ENCODE measurements at regions not wholly inside any gene's neighbourhood (a gene's known extent, or its start where the extent isn't known, plus 50 kb on each side); places are given as distances from the start of the nearest gene placed in this dataset.
A peak's percentile ranks its signal among the peaks of the same experiment; 100 is the strongest.

DNA sequence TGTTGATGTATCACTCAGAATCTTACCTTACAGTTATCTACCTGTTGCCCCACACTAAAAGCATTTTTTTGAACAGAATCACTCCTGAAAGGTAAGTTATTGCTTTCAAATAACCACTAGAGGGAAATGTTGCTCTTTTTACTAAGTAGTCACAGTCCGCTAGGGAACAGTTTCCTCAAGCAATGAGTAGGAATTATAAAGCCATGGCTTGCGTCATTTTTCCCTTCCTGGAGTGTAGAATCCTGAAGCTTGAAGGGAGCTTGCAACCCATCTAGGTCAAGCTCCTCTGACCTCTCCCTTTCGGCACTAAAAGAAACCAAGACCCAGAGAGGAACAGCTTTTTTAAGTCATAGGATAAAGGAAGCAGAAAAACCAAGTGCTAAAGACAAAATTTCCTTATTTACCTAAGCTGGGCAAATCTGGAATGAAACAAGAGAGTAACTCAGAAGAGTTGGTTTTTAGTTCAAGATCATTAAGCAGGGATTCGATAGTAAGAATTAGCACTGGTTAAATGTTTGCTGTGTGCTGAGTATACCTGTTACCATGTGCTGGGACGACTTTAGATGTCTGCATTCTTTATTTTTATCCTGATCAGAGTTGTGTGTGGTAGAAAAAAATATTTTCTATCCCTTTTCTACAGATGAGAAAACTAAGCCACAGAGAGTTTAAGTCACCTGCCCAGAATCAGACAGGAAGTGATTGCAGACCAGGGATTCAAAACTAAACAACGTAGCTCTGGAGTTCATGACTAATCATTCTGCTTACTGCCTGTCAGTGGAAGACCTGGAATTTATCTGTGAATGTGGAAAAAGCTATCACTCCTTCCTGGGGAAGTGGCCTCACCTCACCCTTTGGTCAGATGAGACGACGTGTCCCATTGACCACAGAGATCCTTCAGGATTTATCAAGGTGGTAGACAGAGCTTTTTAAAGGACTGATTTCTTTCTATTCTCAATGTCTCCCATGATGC, 631.5 kb downstream of the RAB28 start:
- DNase-seq (ENCODE audit: low read depth), result peak; percentile 68

DNA sequence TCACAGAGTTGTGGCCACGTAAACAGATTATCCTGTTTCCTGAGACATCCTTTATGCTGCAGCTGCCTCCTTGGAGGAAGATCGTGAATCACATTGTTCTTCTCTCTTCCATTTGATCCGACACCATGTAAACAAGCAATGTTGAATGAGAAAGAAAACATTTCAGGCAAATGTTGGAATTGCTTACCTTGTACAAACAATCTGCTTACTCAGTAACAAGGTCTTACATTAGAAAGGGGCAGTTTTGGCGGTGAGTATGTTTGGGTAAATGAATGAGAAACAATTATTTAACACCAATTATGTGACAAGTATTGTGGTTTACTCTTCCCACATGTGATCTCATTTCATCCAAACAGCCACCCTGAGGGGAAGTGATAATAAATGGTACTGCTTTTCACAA, 637.8 kb downstream of the RAB28 start:
- no peak for DNase-seq (ENCODE audit: low read depth)

DNA sequence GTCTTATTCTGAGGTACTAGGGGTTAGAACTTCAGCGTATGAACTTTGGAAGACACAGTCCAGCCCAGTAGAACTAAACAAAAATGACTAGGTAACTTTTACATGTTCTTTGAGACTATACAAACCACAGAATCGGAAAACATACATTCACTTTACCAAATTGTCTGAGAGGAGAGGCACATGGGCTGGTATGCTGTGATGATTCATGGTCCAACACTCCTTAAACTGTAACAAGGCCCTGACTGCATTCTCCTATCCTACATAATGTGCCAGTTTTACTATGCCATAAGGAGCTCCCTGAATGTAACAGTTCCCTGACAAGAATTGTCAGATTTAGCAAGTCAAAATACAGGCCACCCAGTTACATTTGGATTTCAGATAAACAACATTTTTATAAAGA, 640.0 kb downstream of the RAB28 start:
- DNase-seq (ENCODE audit: low read depth), result no peak

DNA sequence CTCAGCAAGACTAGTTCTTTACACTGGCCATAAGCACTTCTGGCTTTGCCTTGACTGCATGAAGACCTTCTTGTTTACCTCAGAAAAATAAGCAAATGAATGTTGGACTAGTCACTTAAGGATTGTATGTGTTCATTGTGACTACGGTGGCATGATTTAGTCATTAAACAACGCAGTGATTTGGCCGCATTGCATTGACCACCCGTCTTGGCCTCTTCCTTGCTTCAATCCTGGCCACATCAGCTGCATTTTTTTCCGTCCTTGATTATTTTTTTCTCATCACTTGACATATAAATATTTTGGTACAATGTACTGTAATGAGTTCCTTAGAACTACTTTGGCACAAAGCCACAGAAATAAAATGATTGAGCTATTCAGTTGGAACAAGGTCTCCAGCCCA, 656.2 kb downstream of the RAB28 start:
- DNase-seq (ENCODE audit: low read depth), result no peak

DNA sequence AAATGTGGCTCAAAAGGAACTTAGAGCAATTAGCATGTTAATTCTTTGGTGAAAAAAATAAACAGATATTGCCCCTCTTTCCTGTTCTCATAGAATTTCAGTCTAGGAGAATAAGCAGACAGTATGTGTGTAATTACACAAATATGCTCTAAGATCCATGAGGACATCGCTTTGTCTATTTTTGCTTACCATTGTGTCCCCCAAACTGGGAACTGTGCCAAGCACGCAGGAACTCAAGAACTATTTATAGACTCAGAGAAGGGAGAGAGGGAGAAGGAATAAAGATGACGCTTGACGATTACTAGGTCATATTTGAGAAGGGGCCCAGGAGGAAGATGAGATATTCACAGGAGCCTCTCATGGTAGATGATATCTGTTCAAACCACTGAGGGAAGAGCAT, 692.6 kb downstream of the RAB28 start:
- no peak for DNase-seq (ENCODE audit: low read depth)

DNA sequence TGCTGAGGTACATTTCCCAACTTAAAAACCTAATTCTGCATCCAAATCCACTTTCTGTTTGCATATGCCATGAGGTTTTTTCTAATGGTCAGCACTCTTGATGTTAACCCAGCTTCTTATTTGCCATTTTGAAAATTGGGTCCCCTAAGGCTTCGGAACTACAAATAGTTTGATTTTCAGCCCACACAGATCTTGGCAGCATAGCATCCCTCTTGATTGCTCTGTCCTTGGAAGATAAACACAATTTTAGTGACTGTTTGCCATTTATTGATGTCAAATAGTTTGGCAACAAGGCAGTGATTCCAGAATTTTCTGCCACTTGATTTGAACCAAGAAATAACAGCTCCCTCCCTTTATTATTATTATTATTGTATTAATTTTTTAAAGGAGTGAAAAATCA, 696.9 kb downstream of the RAB28 start:
- DNase-seq (ENCODE audit: low read depth), result no peak

DNA sequence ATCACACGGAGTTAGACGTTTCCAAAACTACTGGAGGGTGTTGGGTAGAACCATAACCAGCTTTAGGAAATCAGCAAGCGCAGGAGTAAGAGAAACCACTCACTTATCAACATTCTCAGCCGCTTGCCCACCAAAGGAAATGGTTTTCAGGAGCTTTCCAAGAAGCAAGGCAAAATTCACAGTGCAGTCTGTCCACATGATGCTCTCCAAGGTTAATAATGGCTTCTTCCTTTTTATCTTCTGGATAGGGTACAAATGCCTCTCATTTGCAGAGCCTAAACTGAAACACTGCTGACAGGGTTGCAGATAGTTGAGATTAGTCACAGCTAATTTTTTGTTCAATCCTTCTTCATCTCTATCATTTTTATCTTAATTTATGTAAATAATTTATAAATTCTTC, 705.4 kb downstream of the RAB28 start:
- DNase-seq (ENCODE audit: low read depth), result no peak

DNA sequence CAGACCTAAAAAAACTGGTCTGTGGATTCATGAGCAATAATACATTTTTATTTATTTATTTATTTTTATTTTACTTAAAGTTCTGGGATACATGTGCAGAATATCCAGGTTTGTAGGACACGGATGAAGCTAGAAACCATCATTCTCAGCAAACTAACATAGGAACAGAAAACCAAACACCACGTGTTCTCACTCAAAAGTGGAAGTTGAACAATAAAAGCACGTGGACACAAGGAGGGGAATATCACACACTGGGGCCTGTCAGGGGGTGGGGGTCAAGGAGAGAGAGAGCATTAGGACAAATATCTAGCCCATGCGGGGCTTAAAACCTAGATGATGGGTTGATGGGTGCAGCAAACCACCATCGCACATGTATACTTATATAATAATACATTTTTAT, 705.9 kb downstream of the RAB28 start:
- DNase-seq (ENCODE audit: low read depth), result no peak

DNA sequence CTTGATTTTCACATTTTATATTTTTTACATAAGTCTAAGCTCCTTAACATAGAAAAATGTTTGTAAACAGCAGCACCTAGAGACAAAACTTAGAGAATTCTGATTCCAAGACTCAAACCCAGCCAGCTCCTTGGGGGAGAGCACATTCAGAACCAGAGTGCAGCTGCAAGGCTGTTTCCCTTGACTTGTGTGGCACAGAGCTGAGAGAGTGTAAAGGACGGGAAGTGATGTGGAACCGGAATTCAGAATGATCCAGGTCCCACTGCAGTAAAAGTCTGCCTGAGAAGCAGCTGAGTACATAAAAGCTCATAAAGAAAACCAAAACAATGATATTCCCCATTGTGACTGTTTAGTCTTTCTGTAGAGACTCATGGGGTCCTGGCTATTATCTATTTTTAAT, 713.8 kb downstream of the RAB28 start:
- no peak for DNase-seq (ENCODE audit: low read depth)

DNA sequence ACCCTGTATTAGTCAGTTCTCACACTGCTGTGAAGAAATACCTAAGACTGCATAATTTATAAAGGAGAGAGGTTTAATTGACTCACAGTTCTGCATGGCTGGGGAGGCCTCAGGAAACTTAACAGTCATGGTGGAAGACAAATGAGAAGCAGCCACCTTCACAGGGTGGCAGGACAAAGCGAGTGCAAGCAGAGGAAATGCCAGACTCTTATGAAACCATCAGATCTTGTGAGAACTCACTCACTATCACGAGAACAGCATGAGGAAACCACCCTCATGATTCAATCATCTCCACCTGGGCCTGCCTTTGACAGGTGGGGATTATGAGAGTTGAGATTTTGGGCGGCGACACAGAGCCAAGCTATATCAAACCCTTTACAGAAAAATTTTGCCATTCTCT, 722.4 kb downstream of the RAB28 start:
- no peak for DNase-seq (ENCODE audit: low read depth)

DNA sequence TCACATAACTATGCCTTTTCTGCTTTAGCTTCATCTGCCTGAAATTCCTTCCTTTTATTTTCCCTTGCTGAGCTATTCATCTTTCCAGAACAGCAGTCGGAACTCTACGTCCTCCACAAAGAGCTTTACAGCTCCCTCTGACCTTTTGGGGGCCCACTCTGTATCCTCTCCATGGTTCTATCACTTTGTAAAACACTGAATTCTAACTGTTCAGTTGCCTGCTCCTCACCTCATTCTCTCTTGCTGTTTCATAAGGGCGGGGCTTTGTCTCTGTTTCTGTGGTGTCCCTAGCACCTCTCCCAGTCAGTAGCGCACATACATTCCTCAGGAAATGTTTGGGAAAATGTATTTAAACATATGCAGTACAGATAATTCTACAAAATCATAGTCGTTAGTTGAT, 737.0 kb downstream of the RAB28 start:
- DNase-seq (ENCODE audit: low read depth), result no peak

DNA sequence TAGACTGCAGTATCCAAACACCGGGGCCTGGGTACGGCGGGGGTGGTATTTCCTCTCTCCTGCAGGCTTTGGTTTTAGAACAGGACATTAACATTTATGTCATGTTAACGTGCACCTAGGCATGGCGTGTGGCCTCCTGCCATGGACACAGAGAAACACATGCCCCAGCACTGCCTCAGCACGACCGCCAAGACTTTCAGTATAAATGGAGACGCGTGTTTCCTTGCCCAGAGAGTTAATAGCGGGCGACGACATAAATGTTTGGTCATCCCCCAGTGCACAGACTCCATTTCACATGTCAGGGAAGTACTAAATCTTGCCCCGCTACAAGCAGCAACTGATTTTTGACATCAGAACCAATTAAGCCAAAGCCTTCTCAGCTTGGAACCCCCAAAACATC, 737.9 kb downstream of the RAB28 start:
- DNase-seq (ENCODE audit: low read depth), result no peak

DNA sequence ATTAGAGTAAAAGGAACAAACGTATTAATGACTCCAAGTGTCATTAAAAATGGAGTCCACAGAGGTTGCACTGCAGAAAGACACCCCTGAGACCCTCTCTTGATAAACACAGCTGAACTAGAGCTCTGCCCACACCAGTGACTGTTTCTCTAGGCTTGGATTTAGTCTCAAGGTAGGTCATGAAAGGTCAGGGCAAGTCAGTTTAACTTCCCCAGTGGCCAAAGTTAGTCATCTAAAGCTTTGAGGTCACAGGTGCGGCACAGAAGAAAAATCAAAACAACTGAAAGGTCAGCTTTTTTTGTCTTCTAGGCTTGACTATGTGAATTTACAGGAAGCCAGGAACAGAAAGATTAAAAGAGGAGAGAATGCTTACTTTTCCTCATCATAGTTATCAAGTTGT, 749.6 kb downstream of the RAB28 start:
- DNase-seq (ENCODE audit: low read depth), result no peak

DNA sequence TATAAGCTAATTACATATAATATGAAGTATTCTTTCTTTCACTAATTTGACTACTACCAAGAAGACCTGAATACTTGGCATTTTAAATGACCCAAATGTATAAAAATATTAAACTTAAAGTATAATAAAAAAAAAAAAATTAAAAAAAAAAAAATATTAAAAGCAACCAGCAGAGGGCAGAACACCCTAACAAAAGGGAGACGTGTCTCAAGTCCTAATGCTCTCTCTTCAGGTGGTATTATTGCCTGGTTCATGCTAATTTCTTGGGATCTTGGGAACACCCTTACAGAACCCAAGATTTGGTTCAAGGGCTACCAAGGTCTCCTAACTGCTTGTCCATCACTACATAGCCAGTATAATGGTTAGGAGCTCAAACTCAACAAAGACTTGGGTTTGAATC, 754.8 kb downstream of the RAB28 start:
- peak; percentile 20 for DNase-seq (ENCODE audit: low read depth)

DNA sequence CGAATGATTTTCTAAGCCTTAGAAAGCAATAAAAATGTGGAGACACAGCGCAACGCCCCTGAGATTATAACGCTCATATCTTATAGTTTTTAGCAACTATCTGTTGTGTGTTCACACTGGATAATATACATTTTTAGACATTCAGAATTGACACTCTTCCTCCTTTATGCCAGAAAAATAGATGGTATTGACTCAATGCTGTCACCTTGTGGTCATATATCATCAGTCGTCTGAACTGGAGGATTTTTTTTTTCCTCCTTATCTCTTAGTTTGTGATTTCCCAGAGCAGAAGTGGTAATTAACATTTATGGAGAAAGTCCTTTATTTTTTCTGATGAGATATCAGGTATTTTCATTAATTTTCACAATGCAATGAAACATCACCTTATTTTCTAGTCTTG, 759.6 kb downstream of the RAB28 start:
- peak; percentile 12 for DNase-seq (ENCODE audit: low read depth)

DNA sequence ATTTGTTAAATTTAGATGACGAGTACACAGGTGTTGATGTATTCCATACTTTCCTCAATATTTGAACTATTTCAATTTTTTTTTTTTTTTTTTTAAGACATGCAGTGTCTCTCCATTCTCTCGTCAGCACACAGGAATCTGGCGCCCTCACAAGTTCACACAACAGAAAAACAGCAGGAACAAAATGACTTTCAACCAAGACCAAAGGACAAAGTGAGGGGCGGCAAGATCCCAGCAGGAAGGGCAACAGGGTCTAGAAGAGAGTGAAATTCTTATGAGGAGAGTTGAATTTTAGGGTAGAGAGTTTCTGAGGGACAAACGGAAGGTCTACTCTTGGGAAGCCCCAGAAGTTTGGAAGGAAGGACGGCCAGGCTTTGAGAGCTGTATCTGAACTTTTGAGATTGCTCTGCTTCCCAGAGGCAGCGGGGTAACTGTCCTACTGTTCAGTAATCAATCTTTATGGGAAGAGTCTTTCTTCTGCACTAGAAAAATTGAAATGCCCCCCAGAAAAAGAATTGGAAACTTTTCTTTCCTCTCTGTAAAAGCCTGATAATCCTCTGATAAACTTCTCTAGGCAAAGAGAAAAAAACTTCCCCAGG, 760.2 kb downstream of the RAB28 start:
- DNase-seq (ENCODE audit: low read depth), result no peak

DNA sequence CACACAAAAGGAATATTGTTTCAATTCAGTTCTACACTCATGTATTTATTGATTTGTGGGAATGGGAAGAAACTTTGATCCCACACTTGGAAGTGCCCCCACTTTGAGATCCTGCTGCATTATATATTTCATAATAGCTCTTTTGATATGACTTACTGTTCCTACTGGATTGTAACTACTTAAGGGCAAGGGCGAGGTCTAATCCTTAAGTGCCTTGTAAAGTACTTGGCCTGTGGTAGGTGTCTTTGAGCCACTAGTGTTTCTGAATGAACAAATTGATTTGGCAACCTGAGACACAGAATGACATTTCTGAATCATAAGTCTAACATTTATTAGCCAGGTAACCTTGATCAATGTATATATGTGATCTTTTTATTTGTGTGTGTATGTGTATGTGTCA, 767.2 kb downstream of the RAB28 start:
- DNase-seq (ENCODE audit: low read depth), result no peak

DNA sequence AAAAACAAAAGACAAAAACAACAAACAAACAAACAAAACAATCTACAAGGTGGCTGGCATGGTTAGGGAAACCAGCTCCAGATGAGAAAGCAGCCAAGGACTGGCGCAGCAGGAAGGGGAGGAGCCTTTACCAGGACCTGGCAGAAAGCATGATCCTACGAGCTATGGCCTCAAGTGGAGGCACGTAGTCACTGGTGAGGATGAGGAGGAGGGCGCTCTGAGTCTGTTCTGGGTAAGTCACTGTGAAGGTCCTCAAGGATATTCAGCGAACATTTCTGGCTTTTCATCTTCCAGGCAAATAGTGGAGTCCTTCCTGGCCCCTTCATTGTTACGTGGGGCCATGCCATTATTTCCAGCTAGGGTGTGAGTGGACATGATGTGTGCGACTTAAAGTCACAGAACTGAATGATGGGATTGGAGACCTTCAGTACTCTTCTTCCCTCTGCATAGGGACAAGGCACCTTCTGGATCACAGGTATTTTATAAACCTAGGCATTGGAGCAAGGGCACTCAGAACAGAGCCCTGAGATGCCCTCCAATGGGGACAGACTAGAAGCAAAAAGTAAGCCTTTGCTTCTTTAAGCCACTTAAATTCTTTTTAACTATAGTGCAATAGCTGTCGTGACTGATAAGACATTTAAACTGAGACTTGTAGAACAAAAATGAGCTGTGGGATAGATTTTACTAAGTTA, 771.3 kb downstream of the RAB28 start:
- no peak for DNase-seq (ENCODE audit: low read depth)

DNA sequence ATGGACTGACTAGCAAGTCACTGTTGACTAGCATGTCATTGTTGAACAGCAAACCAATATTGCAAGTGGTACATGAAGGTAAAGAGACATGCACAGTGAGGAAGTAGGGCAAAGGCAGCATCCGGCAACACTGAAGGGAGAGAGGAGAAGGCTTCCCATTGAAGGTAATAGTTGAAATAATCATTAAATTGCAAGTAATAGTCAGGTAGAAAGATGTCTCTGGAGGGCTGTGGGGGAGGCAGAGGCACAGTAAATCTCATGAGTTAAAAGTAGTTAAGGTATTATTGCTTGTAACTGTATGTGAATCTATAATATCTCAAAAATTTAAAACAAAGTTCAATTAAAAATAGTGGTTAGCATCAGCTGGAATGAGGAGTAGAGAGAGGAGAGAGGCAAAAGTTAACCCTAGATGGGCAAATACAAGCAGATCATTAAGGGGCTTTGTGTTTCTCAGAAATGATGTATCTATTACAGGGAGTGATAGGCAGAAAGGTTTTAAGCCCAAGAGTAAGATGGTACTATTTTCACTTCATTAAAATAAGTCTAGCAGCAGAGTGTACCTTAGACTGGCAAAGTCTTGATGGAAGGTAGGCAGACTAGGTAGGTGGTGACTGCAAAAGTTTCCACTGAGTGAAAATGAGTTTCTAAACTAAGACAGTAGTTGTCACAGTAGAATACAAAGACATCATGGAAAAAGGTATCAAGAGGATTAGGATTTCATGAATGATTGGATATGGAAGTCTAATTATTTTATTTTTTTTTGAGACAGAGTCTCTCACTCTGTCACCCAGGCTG, 776.6 kb downstream of the RAB28 start:
- DNase-seq (ENCODE audit: low read depth), result no peak

DNA sequence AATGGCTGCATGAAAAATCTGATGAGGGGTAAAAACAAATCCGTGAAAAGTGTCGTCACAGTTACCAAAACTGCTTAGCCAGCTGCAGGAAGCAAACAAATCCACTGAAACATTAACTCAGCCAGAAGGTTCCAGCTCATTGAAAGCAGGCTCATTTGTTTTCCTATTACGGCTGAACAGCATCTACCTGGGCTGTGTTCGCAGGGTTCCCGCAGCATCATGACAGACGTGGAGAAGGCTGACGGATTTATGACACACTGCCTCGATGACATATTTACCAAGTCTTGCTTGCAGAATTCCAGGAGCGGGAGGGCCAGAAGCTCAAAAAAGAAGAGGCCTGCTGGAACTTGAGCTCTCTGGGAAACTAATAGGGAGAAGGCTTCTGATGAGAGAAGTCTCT, 781.1 kb downstream of the RAB28 start:
- no peak for DNase-seq (ENCODE audit: low read depth)

DNA sequence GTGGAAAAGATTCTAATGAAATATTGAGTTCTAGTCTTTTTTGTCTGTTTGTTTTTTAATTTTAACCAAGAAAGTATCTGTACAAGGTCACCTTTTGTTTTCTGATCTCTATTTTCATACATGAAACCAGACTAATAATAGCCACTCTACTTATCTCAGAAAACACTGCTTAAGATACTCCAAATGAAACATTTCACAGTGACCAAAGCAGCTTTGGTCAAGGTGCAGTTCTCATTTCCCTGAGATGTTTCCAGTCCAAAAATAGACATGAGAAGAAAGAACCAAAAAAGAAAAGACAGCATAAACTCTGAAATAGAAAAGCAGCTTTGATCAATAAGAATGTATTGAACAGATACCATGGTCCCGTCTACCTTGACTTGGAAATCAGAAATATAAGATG, 782.8 kb downstream of the RAB28 start:
- no peak for DNase-seq (ENCODE audit: low read depth)

DNA sequence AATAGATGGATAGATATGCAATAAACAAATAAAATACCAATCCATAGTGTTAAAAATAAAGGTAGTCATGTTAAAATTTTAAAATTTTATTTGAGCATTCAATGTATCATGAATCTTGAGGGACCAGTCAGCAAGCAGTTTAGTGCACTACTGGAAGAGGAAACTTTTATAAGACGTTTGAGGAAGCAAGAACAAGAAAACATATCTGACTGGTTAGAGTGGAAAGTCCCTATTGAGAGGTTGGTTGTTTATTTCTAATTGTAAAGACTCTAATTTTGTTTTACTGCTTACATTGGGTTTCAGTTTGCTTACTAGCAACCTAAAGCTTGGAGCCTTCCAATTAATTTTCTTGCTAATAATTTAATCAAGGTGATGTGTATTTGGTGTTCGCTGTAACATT, 786.2 kb downstream of the RAB28 start:
- no peak for DNase-seq (ENCODE audit: low read depth)

Data from ELR (cell line).